Upper lobe of left lung (tissue), 4 donors: ENCODE measurements at regions not wholly inside any gene's neighbourhood (a gene's known extent, or its start where the extent isn't known, plus 50 kb on each side); places are given as distances from the start of the nearest gene placed in this dataset.

ENCODE experiments used
- EP300 ChIP-seq, 4 donors: sonication (generic); formaldehyde crosslinking; IDR thresholded peaks; one replicate each; pipeline ENCODE4 v1.5.1; 2017; ENCODE audit warnings: antibody characterized with exemption in 4 of 4, control low read depth in 2 of 4
- POLR2A ChIP-seq, 4 donors: fragments of 450-650 bp; IDR thresholded peaks; one replicate each; pipeline ENCODE4 v1.5.1; 2016 to 2017; ENCODE audit warnings: antibody characterized with exemption in 4 of 4, mild to moderate bottlenecking in 2 of 4
- POLR2AphosphoS5 ChIP-seq, 2 donors: sonication (generic); formaldehyde crosslinking; IDR thresholded peaks; one replicate each; pipeline ENCODE4 v1.5.1; 2017; ENCODE audit warnings: antibody characterized with exemption in 2 of 2
- TF ChIP-seq, protein P1 (sequence below), 6 experiments: fragments of 450-650 bp in 4 of 6; fragments of 200-600 bp in 2 of 6; sonication (generic) in 2 of 6; IDR thresholded peaks; one replicate each; pipeline ENCODE4 v1.5.1; 2016 to 2019; ENCODE audit warnings: antibody characterized with exemption in 6 of 6

- TF ChIP-seq, protein P1, sequence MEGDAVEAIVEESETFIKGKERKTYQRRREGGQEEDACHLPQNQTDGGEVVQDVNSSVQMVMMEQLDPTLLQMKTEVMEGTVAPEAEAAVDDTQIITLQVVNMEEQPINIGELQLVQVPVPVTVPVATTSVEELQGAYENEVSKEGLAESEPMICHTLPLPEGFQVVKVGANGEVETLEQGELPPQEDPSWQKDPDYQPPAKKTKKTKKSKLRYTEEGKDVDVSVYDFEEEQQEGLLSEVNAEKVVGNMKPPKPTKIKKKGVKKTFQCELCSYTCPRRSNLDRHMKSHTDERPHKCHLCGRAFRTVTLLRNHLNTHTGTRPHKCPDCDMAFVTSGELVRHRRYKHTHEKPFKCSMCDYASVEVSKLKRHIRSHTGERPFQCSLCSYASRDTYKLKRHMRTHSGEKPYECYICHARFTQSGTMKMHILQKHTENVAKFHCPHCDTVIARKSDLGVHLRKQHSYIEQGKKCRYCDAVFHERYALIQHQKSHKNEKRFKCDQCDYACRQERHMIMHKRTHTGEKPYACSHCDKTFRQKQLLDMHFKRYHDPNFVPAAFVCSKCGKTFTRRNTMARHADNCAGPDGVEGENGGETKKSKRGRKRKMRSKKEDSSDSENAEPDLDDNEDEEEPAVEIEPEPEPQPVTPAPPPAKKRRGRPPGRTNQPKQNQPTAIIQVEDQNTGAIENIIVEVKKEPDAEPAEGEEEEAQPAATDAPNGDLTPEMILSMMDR (IDR thresholded peaks at IDR 0.05): no peak
- TF ChIP-seq POLR2A (IDR thresholded peaks at IDR 0.05): no peak
- no peak for TF ChIP-seq POLR2AphosphoS5 (IDR thresholded peaks at IDR 0.05)
- no peak for TF ChIP-seq EP300 (IDR thresholded peaks at IDR 0.05)
Measured at GRCh38 chr3:103794656-103795055, 1359.8 kb downstream of the ZPLD1 start.
